GM21515 (cell line): ENCODE measurements at regions not wholly inside any gene's neighbourhood (a gene's known extent, or its start where the extent isn't known, plus 50 kb on each side); places are given as distances from the start of the nearest gene placed in this dataset.
A peak's percentile ranks its signal among the peaks of the same experiment; 100 is the strongest.

Experiments used
- ATAC-seq: cut with Tn5 transposase; IDR thresholded peaks from one replicate; pipeline ENCODE4 v1.9.1; 2021; ENCODE audit not compliant: unreplicated experiment

- ATAC-seq: no peak
Measured at GRCh38 chr2:42888321-42889245, 96.2 kb upstream of the HAAO start.

DNA sequence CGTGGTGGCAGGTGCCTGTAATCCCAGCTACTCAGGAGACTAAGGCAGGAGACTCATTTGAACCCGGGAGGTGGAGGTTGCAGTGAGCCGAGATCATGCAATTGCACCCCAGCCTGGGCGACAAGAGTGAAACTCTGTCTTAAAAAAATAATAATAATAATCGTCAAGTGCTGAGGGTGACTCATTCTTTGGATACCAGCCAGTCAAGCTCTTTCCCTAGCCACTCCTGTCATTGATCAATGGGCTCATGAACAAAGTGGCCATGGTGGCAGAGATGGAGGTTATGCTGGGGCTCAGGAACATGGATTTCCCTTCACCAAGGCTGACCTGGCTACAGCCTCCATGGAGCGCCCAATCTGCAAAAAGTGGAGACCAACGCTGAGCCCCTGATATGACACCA, 94.5 kb upstream of the HAAO start:
- ATAC-seq: no peak

DNA sequence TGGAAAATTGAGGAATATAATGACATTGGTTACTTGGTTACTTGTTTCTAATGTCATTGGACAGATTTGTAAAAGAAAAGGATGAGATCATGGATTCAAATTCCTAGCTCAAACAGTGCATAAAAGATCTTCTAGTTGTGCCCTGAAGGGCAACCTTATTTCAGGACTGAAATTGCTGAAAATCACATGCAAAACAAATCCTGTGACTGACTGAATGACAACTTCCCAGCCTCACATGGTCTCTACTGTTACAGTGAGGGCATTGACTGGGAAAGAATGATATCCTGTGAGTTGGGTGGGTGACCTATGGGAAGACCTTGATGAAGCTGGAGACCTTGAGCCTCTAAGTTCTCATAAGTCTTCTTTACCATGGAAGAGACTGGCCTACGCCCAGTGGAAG, 90.4 kb upstream of the HAAO start:
- no peak for ATAC-seq

DNA sequence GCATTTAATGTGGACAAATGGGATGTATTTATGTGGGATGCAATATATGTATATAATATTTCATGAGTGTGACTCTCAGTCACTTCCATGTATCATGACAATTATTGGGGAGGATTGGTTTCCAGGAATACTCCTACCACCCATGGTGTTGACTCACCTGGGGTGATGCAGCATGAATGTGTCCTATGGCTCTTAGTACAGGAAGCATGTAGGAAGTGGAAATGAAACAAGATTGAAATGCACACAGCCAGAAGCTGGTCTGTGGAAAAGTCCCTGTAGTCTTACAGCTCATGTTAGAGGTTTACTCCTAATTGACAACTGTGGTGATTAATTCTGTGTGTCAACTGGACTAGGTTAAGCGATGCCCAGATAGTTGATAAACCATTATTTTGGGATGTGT, 89.3 kb upstream of the HAAO start:
- ATAC-seq: no peak

GRCh38 chr2:42880738-42881690, 88.6 kb upstream of the HAAO start:
- ATAC-seq: no peak

- ATAC-seq: no peak
Measured at GRCh38 chr2:42879913-42880737, 87.7 kb upstream of the HAAO start.

- no peak for ATAC-seq
Measured at GRCh38 chr2:42879121-42879705, 86.8 kb upstream of the HAAO start.

DNA sequence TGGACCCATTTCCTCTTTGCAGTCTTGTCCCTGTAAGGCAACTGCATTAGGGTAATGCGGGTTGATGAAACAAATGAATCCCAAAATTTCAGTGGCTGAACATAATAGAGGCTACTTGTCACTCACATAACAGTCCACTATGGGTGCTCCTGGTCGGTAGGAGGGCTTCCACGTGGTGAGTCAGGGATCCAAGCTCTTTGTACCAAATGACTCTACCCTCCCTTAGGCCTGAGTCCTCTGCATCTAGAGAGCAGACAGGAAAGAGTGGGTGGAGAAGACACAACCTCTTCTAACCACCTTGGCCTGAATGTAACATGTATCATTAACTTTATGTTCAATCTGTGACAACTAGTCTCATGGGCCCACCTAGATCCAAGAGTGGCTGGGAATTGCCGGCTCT, 86.2 kb upstream of the HAAO start:
- peak; percentile 52 for ATAC-seq

GRCh38 chr2:42877936-42878335, 85.6 kb upstream of the HAAO start:
- ATAC-seq: no peak

GRCh38 chr2:42877511-42877910, 85.1 kb upstream of the HAAO start:
- no peak for ATAC-seq

DNA sequence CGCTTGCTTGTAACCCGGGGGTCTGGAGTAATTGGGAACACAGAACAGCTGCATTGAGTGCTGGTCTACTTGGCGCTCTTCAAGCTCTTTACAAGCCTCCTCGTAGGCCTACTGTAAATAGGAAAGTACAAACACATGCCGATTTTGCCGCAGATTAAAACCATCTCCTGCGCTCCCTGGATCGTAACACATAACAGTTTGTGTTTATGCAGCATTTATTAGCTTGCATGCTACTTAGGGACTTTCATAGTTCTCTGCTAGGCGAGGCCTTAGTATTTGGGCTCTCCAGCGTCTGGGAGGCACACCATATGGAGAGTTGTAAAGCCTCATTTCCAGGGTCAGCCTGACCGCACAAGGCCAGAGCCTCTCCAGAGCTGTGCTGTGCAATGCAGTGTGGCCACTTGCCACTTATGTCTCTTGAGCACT, 84.0 kb upstream of the HAAO start:
- no peak for ATAC-seq

DNA sequence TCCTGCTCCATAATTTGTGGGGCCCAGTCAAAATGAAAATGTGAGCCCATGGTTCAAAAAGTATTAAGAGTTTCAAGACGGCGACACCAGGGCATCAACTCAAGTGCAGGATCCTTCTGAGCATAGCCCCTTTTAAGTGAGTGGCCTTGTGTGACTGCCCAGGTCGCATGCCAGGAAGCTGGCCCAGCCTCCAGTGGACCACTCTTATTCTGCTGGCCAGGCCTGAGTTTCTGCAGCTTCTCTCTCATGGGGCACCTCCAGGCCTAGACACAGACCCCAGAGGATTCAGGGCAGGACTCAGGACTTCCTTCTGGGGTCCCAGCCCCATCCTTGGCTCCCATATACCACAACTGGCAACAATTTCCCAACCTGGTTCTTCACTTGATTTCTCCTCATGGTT, 83.5 kb upstream of the HAAO start:
- ATAC-seq: no peak

DNA sequence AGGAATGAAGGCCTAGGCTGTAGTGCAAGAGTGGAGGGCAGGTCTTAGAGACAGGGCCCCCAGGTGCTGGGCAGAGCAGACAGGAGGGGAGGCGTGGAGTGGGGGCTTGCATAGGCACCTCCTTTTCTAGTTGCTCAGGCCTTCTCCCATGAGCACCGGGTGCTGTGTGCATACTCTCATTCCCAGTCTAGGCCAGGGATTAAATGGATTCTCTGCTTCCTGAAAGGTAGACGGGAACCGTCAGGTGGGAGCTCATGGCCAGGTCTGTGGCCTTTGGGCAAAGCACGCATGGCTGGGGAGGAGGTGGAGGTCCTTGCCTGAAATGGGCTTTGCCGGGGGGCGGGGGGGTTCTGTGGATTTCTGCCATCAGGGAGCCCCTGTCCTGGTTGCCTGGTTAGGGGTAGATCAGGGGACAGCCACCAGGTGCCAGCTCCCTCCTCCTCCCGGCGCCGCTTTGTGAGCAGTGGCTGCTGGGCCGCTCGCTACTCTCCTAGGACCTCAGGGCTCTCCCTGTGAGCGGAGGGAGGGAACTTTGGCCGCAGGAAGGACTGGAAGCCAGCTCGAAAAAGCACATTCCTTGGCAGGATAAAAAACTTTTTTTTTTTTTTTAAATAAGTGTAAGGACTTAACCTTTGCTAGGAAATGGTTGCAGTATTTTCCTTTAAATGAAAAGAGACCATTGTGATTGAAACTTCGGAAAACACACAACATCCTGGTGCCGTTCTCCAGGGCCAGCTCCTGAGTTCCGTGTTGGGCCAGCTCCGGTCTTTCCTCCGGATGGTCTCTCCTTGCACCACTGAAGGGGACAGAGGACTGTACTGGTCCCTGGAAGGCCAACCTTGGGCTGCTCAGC, 82.8 kb upstream of the HAAO start:
- ATAC-seq: no peak

GRCh38 chr2:42872721-42873120, 80.3 kb upstream of the HAAO start:
- no peak for ATAC-seq

- ATAC-seq: no peak
Measured at GRCh38 chr2:42871372-42871771, 79.0 kb upstream of the HAAO start.

- no peak for ATAC-seq
Measured at GRCh38 chr2:42868874-42869273, 76.5 kb upstream of the HAAO start.

- ATAC-seq: no peak
Measured at GRCh38 chr2:42868096-42868495, 75.7 kb upstream of the HAAO start.

DNA sequence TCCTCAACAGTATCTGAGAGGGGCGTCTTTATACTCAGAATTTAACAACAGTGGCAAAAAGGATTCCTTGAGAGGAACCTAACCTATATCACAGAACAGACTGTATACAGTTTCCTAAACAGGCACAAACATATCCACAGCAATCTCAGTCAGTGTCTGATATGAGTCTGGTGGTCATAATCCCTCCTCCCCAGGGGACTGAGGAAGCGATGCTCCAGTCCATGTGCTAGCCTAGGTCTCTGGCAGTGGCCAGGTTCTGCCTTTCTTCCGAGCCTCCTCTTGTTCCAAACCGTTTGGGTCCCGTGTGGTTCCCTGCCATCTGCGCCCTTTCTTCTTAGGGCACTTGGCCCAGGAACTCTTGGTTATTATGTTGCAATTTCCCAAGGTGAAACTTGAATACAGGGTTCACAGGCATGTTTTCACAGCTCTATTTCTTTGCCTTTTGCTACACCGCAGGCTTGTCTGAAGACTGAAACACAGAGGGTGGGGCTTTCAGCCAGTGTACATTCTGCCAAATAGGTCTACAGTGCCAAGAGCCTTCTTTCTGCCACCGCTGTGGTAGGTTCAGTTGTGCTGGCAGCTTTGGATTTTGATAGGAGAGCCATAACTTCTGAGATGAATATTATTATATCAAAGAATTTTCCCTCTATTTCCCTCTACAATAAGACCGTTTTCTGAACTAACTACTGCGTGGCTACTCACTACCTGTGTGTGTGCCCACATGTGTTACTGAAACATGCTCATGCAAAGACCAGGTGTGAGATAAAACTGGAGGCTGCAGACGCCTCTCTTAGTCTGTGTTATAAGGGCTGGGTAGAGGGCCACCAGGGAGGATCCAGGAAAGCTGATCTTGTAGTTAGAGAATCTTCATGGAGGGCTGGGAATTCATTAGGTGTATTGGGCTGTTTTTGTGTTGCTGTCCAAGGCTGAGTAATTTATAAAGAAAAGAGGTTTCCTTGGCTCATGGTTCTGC, 75.0 kb upstream of the HAAO start:
- no peak for ATAC-seq
